ENCODE measurements at regions not wholly inside any gene's neighbourhood (a gene's known extent, or its start where the extent isn't known, plus 50 kb on each side); places are given as distances from the start of the nearest gene placed in this dataset.

DNA sequence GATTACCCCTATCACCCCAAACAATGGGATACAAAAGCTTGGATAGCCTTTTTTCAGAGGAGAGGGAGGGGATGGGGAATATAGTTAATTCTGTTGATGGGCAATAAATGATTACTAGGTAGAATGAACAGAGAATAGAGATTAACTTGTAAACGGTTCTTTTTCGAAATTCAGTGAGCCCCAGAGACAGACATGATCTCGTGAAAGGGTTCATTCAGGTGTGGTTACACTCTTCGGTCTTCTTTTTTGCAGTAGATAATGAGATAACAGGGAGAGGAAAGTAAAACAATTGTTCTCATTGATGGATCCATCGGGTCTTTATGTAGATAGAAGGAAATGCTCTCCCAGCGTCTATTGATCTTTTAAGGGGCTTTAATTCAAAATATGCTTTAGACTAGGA lies 69.3 kb upstream of the RASSF8 start:
- TF ChIP-seq, protein P1, sequence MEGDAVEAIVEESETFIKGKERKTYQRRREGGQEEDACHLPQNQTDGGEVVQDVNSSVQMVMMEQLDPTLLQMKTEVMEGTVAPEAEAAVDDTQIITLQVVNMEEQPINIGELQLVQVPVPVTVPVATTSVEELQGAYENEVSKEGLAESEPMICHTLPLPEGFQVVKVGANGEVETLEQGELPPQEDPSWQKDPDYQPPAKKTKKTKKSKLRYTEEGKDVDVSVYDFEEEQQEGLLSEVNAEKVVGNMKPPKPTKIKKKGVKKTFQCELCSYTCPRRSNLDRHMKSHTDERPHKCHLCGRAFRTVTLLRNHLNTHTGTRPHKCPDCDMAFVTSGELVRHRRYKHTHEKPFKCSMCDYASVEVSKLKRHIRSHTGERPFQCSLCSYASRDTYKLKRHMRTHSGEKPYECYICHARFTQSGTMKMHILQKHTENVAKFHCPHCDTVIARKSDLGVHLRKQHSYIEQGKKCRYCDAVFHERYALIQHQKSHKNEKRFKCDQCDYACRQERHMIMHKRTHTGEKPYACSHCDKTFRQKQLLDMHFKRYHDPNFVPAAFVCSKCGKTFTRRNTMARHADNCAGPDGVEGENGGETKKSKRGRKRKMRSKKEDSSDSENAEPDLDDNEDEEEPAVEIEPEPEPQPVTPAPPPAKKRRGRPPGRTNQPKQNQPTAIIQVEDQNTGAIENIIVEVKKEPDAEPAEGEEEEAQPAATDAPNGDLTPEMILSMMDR (IDR thresholded peaks at IDR 0.05) = no peak
- no peak for TF ChIP-seq EP300 (IDR thresholded peaks at IDR 0.05)
- no peak for TF ChIP-seq POLR2AphosphoS5 (IDR thresholded peaks at IDR 0.05)
- no peak for TF ChIP-seq POLR2A (IDR thresholded peaks at IDR 0.05; ENCODE audit: low read depth)

All from esophagus muscularis mucosa (tissue), 4 donors.